Motor neuron (in vitro differentiated cells): ENCODE measurements at regions not wholly inside any gene's neighbourhood (a gene's known extent, or its start where the extent isn't known, plus 50 kb on each side); places are given as distances from the start of the nearest gene placed in this dataset.
"Not testable (repeated sequence)": the region's sequence is repeated elsewhere in the genome, so short reads cannot be mapped to it uniquely, and the experiment has no call there.

ENCODE experiments used
- ATAC-seq, 8 experiments: fragments of 200-7000 bp; cut with Tn5 transposase; replicated peaks in 6 of 8; 2 replicates each; pipeline ENCODE4 v1.8.0; 2021; ENCODE audit warnings: mild to moderate bottlenecking in 8 of 8, moderate library complexity in 8 of 8
- H3K27ac ChIP-seq, 2 donors: fragments of 250-450 bp; sonication (Bioruptor Pico); 2 replicates each; pipeline ENCODE4 v1.9.0; 2021; ENCODE audit warnings: antibody characterized with exemption in 2 of 2, mild to moderate bottlenecking in 2 of 2, moderate library complexity in 1 of 2
- H3K4me1 ChIP-seq, 2 donors: fragments of 250-450 bp; sonication (Bioruptor Pico); replicated peaks in 1 of 2; 2 replicates each; pipeline ENCODE4 v1.6.1; 2021; ENCODE audit warnings: antibody characterized with exemption in 2 of 2, mild to moderate bottlenecking in 2 of 2, moderate library complexity in 1 of 2
- H3K4me3 ChIP-seq, 5 donors: fragments of 250-450 bp; sonication (Bioruptor Pico); 2 replicates each; pipeline ENCODE4 v1.9.0; 2021; ENCODE audit warnings: antibody characterized with exemption in 5 of 5, mild to moderate bottlenecking in 5 of 5, moderate library complexity in 4 of 5
- WGBS, 10 experiments: fragments of 450-650 bp; shearing (Covaris generic); methylation state at CpG; one replicate each; pipeline ENCODE4 v1.0.0; 2022; 5-methylcytosine and 5-hydroxymethylcytosine counted together
- in situ Hi-C, 9 experiments: fragments of 400-800 bp; cut with MboI; loops; one replicate each; pipeline ENCODE4 v1.15.0; 2021; ENCODE audit warnings: low sequenced_read_pairs in 9 of 9, low pct_unique_long_range_greater_than_20kb in 2 of 9; ENCODE audit not compliant: unreplicated experiment in 9 of 9

DNA sequence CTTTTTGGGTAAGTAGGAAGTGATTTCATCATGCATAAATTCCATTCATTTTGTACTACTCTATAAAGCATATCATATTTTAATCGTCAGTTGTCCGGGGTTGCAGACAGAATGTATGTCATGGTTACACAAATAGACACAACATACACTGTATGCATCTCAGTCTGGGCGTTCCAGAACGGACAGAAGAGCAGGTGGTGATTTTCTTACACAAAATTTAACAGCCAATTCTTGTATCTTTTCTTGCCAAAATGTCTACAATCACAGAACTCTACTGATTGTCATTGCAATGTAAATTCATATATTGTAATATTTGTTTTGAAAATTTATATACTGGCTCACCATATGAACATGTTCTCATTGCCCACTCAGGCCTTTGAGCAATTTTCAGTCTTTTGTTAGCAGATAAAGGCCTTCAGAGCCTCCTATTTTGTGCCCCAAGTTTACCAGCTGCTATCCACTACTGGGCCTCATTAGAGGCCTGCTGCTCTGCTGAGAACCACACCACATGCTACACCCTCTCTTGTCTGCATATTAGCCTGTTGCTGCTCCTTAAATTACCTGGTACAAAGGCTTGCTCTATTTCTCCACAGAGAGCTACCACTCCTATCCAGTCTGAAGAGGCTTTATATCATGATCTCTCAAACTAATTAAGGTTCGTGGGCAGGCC lies 61.5 kb downstream of the PRDM13 start:
- WGBS, 10 experiments = 3 to 90% (median 80%) methylated on average over 3 to 5 of the region's 5 CpGs; no CpG with 5 or more reads in 2 of the 10 experiments
- H3K4me1 ChIP-seq = no peaks in the 10 kb centered on the region
- in situ Hi-C loops = no loop called here
- no peak overlapping the region for H3K27ac ChIP-seq
- H3K4me3 ChIP-seq = no peak overlapping the region
- peak in 2 of 8 experiments; percentile 18 to 42 for ATAC-seq

DNA sequence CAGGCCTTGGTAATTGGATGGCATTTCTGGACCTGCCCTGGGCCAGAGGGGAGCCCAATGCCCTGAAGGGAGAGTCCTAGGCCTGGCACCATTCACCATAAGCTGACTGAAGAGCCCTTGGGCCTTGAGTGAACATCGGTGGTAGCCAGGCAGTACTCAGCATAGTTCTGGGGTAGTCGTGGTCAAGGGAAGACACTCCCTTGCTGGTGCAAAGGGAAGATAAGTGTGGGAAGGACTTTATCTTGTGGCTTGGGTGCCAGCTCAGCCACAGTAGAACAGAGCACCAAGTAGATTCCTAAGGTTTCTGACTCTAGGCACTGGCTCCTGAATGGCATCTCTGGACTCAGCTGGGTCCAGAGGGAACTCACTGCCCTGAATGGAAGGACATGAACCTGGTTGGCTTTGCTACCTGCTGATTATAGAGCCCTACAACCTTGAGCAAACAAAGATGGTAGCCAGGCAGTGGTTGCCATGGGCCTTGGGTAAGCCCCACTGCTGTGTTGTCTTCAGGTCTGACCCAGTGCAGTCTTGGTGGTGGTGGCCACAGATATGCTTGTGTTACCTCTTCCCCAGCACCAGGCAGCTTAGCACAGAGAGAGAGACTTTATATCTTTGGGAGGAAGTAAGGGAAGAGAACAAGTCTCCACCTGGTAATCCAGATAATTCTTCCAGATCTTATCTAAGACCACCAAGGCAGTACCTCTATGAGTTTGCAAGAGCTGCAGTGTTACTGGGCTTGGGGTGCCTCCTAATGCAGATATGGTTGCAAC lies 83.5 kb downstream of the PRDM13 start:
- no peak overlapping the region for H3K27ac ChIP-seq
- in situ Hi-C loops = no loop called here
- 60 to 75% methylated on average over 1 to 2 of the region's 2 CpGs; no CpG with 5 or more reads in 8 of the 10 experiments for WGBS, 10 experiments
- ATAC-seq = no peak
- no peaks in the 10 kb centered on the region for H3K4me1 ChIP-seq
- no peak overlapping the region for H3K4me3 ChIP-seq

DNA sequence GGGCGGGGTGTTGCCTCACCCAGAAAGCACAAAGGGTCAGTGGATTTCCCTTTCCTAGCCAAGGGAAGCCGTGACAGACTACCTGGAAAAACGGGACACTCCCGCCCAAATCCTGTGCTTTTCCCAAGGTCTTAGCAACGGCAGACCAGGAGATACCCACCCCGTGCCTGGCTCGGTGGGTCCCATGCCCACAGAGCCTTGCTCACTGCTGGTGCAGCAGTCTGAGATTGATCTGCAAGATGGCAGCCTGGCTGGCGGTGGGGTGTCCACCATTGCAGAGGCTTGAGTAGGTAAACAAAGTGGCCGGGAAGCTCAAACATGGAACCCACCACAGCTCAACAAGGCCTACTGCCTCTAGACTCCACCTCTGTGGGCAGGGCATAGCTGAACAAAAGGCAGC lies 95.7 kb downstream of the PRDM13 start:
- H3K4me1 ChIP-seq, H3K4me3 ChIP-seq, ATAC-seq, in situ Hi-C loops, H3K27ac ChIP-seq: not testable (repeated sequence)
- whole genome bisulfite sequencing, 10 experiments = 0 to 93% (median 40%) methylated on average over 1 to 6 of the region's 9 CpGs; no CpG with 5 or more reads in 3 of the 10 experiments

DNA sequence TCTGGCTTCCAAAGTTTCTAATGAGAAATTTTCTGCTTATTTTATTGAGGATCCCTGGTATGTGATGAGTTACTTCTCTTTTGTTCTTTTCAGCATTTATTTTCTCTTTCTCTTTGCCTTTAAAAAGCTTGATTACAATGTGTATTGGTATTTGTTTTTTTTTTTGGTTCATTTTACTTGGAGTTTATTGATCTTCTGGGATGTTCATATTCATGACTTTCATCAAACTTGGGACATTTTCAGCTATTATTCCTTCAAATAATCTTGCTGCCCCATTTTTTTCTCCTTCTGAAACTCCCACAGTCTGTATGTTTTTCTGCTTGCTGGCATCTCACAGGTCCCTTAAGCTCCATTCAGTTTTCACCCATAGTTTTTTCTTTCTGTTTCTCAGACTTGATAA lies 102.4 kb downstream of the PRDM13 start:
- in situ Hi-C loops = no loop called here
- Histone ChIP-seq H3K27ac (no peak overlapping the region), H3K4me3 (no peak overlapping the region), H3K4me1 (no peaks in the 10 kb centered on the region)
- ATAC-seq = no peak

DNA sequence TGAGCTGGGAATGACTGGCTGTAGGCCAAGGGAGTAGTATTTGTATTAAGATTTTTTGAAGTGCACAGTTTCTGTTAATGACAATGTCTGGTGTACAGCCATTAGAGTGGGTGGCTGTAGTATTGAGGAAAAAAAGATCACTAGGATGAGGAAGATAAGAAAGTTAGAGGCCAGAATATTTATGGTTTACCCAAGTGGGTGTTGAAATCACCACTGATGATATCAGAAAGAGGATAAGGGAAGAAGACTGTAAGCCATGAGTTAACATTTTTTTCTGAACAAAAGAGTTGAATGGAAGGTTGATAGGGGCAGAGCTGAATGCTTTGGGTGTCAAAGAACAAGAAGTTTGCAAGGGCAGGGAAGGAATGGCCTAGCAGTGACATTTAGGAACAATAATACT lies 104.7 kb downstream of the PRDM13 start:
- no peak for ATAC-seq
- no peak overlapping the region for H3K4me3 ChIP-seq
- in situ Hi-C loops = no loop called here
- no peaks in the 10 kb centered on the region for H3K4me1 ChIP-seq
- no peak overlapping the region for H3K27ac ChIP-seq

DNA sequence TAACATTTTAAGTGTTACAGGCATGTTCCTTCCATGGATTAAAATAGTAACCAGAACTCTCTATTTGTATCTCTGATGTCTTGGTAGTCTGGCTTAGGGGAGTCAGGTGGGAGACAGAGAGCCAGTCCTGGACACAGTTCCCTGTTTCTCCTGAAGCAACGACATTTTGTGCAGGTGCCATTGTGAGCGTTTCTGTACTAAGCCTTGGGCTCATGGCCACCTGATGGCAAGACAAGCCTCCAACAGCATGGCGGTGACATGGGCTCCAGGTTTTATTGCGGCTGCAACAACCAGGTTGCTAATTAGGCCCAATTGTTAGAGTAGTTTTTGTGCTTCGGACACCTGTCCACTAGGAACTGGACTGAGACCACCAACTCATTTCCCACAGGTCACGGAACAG lies 105.3 kb downstream of the PRDM13 start:
- no peak overlapping the region for H3K27ac ChIP-seq
- H3K4me3 ChIP-seq = no peak overlapping the region
- H3K4me1 ChIP-seq = no peaks in the 10 kb centered on the region
- ATAC-seq = no peak
- in situ Hi-C loops = no loop called here
- 0 to 100% (median 95%) methylated on average over 1 to 6 of the region's 6 CpGs; no CpG with 5 or more reads in 2 of the 10 experiments for WGBS, 10 experiments

DNA sequence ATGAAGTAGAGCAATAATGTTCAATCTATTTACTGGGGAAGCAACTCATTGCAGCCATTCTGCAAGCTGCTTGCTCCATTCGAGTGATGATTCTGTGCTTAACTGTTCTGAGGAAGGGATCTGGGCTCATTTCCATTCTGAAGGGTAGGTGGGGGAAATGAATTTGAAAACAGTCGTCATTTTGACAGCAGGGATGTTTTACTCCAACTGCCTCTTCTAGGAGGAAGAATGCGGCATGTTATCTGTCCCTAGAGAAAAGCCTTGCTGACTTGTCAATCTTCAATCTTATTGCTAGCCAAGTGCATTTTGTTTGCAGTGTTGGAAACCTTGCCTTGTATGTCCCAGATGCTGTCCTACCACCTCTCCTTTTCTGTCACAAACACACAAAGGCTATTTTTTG lies 105.9 kb downstream of the PRDM13 start:
- ATAC-seq = peak in 1 of 8 experiments; percentile 31
- WGBS, 10 experiments = 11 to 60% (median 27%) methylated on average over 1 to 3 of the region's 3 CpGs; no CpG with 5 or more reads in 2 of the 10 experiments
- H3K4me1 ChIP-seq = no peaks in the 10 kb centered on the region
- no peak overlapping the region for H3K4me3 ChIP-seq
- H3K27ac ChIP-seq = no peak overlapping the region
- in situ Hi-C loops = no loop called here

DNA sequence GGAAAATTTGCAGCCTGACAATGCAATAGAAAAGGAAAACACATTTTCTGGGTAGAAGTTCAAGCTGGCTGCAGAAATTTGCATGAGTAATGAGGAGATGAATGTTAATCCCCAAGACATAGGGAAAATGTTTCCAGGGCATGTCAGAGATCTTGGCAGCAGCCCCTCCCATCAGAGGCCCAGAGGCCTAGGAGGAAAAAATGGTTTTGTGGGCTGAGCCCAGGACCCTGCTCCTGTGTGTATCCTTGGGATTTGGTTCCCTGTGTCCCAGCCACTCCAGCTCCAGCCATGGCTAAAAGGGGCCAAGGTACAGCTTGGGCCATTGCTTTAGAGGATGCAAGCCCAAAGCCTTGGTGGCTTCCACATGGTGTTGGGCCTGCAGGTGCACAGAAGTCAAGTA lies 115.4 kb downstream of the PRDM13 start:
- in situ Hi-C loops, H3K4me3 ChIP-seq, H3K4me1 ChIP-seq, ATAC-seq, H3K27ac ChIP-seq: not testable (repeated sequence)

DNA sequence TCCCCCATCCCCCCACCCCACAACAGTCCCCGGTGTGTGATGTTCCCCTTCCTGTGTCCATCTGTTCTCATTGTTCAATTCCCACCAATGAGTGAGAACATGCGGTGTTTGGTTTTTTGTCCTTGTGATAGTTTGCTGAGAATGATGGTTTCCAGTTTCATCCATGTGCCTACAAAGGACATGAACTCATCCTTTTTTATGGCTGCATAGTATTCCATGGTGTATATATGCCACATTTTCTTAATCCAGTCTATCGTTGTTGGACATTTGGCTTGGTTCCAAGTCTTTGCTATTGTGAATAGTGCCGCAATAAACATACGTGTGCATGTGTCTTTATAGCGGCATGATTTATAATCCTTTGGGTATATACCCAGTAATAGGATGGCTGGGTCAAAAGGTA lies 123.6 kb downstream of the PRDM13 start:
- not testable (repeated sequence) for H3K4me1 ChIP-seq, ATAC-seq, H3K4me3 ChIP-seq, H3K27ac ChIP-seq
- WGBS, 10 experiments = no CpG with 5 or more reads among the region's 6 CpGs
- in situ Hi-C loops = loop anchor here in 2 of 9 experiments (25.0 kb wide), 1 partner anchor 268 kb away; no protein-coding TSS in a partner anchor

DNA sequence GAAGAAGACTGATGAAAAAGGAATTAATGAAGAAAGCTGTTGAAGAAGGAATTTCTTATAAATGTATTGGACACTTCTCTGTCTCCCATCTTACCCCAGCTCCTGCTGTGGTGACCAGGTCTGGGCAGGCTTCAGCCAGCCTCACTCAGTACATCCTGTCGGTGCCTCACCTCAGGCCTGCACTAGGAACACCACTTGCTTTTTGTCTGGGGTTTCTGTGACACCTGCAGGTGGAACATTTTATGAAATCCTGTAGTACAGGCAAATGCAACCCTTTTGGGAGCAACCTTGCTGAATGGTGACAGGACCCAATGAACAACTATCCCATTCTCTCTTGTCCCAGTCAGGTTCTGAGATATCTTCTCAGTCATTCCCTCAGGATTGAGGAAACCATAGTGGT lies 129.7 kb downstream of the PRDM13 start:
- H3K27ac ChIP-seq = no peak overlapping the region
- no peaks in the 10 kb centered on the region for H3K4me1 ChIP-seq
- 0 to 67% (median 25%) methylated on average over 1 of the region's 1 CpG; no CpG with 5 or more reads in 5 of the 10 experiments for WGBS, 10 experiments
- no peak for ATAC-seq
- no peak overlapping the region for H3K4me3 ChIP-seq
- in situ Hi-C loops = loop anchor here in 2 of 9 experiments (25.0 kb wide), 1 partner anchor 274 kb away; no protein-coding TSS in a partner anchor

DNA sequence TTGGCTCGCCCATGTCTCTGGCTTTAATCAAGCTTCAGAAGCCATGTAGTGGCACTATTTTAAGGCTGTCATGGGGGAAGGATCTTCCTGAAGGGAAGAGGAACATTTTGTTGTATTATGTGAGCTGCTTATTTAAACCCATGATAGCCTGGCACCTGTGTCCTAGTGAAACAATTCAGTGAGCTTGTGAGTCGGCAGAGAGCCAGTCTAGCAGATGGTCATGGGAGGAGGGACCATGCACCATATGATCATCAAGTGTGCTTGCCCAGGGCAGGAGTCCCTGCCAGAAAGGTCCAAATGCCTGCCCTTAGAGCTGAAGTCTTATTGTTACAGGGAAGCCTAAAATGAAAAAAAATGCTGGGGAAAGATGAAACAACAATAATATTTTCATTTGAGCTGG lies 132.9 kb downstream of the PRDM13 start:
- H3K4me3 ChIP-seq = no peak overlapping the region

DNA sequence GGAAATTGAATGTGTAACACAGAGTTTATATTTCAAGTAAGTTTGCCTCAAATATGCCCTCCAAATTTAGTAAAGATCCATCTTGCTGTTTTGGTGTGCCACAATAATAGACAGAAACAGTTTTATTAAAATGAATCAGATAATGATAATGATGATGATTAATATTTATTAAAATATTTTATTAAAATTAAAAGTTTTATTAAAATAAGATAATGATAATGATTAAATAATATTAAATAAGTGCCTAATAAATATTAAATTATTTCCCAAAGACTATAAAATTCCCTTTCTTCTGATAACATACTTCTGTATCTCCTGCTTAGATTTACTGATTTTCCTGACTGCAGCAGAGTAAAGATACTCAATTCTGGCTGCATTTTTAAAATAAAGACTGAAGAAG lies 134.5 kb downstream of the PRDM13 start:
- H3K27ac ChIP-seq = no peak overlapping the region
- in situ Hi-C loops = loop anchor here in 2 of 9 experiments (25.0 kb wide), 1 partner anchor 279 kb away; no protein-coding TSS in a partner anchor
- ATAC-seq = no peak
- H3K4me3 ChIP-seq = no peak overlapping the region
- no peaks in the 10 kb centered on the region for H3K4me1 ChIP-seq

More for the DNA sequence above, 132.9 kb downstream of the PRDM13 start:
- no peak for ATAC-seq
- Histone ChIP-seq H3K27ac (no peak overlapping the region), H3K4me1 (no peaks in the 10 kb centered on the region)
- 0 to 100% (median 8%) methylated on average over 1 to 2 of the region's 2 CpGs for WGBS, 10 experiments
- in situ Hi-C loops = loop anchor here in 2 of 9 experiments (25.0 kb wide), 1 partner anchor 277 kb away; no protein-coding TSS in a partner anchor

DNA sequence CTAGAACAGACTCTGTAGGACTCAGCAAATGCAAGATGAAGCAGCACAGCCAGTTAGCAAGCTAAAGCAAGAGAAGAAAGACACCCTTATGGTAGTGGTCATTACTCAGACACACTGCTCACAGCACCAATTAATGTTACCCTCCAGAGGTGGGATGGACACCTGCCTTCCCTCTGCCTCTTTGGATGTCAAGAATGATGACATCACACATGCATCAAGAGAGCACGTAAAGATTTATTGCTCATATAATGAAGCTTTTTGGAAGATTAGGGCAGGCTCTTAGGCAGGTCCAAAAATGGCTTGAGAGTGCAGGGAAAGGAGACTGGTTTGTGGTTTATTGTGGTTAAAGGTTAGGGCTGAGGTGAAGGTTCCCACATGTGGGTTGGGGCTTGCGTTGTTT lies 137.0 kb downstream of the PRDM13 start:
- in situ Hi-C loops = loop anchor here in 2 of 9 experiments (25.0 kb wide), 1 partner anchor 281 kb away; no protein-coding TSS in a partner anchor
- 0 to 100% (median 87%) methylated on average over 1 to 2 of the region's 2 CpGs; no CpG with 5 or more reads in 4 of the 10 experiments for WGBS, 10 experiments
- Histone ChIP-seq H3K4me1 (no peaks in the 10 kb centered on the region), H3K4me3 (no peak overlapping the region), H3K27ac (no peak overlapping the region)
- no peak for ATAC-seq
